ENCODE measurements at regions not wholly inside any gene's neighbourhood (a gene's known extent, or its start where the extent isn't known, plus 50 kb on each side); places are given as distances from the start of the nearest gene placed in this dataset.
"Not testable (repeated sequence)": the region's sequence is repeated elsewhere in the genome, so short reads cannot be mapped to it uniquely, and the experiment has no call there.

GRCh38 chr9:38123359-38123758 is 54.3 kb upstream of the SHB start:
- not testable (repeated sequence) for TF ChIP-seq EZH2 (IDR thresholded peaks at IDR 0.05; ENCODE audit: low read length, missing control alignments)
- TF ChIP-seq, protein P1, sequence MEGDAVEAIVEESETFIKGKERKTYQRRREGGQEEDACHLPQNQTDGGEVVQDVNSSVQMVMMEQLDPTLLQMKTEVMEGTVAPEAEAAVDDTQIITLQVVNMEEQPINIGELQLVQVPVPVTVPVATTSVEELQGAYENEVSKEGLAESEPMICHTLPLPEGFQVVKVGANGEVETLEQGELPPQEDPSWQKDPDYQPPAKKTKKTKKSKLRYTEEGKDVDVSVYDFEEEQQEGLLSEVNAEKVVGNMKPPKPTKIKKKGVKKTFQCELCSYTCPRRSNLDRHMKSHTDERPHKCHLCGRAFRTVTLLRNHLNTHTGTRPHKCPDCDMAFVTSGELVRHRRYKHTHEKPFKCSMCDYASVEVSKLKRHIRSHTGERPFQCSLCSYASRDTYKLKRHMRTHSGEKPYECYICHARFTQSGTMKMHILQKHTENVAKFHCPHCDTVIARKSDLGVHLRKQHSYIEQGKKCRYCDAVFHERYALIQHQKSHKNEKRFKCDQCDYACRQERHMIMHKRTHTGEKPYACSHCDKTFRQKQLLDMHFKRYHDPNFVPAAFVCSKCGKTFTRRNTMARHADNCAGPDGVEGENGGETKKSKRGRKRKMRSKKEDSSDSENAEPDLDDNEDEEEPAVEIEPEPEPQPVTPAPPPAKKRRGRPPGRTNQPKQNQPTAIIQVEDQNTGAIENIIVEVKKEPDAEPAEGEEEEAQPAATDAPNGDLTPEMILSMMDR (conservative IDR thresholded peaks at IDR 0.05 in 1 of 2, IDR thresholded peaks at IDR 0.05 in 1 of 2; ENCODE audit: low read depth in 1 of 2, low read length in 2 of 2) = not testable (repeated sequence)
